ENCODE measurements at regions not wholly inside any gene's neighbourhood (a gene's known extent, or its start where the extent isn't known, plus 50 kb on each side); places are given as distances from the start of the nearest gene placed in this dataset.

DNA sequence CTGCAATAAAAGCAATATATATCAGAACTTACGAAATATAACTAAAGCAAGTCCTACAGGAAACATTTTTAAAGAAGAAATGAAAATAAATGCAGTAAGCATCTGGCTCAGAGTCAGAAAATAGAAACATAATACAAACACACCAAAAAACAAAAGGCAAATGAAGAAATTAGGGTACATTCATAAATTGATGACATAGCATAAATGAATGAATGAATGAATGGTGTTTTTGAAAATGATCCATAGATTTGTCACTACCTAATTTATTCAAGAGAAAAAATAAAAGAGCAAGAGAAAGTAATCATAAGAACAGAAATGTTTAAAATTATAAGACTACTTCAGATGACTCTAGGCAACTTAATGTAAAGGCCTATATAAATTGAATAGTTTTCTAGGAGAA lies 226.1 kb upstream of the CDH20 start (continued):
- TF ChIP-seq, protein P1, sequence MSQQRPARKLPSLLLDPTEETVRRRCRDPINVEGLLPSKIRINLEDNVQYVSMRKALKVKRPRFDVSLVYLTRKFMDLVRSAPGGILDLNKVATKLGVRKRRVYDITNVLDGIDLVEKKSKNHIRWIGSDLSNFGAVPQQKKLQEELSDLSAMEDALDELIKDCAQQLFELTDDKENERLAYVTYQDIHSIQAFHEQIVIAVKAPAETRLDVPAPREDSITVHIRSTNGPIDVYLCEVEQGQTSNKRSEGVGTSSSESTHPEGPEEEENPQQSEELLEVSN (IDR thresholded peaks at IDR 0.05; ENCODE audit: borderline replicate concordance in 1 of 2, extremely low read depth in 1 of 2, insufficient read depth in 1 of 2, insufficient read length in 1 of 2, low read depth in 1 of 2, low read length in 1 of 2, poor library complexity in 1 of 2, severe bottlenecking in 1 of 2): no peak
- TF ChIP-seq MAFF (IDR thresholded peaks at IDR 0.05; ENCODE audit: low read length): peak; percentile 70
- no peak for TF ChIP-seq PHF8 (IDR thresholded peaks at IDR 0.05; ENCODE audit: borderline replicate concordance, low read length)
- TF ChIP-seq MAFK (IDR thresholded peaks at IDR 0.05; ENCODE audit: low read length): peak; percentile 80
- no peak for TF ChIP-seq ELF4 (CRISPR knock-in tag; IDR thresholded peaks at IDR 0.05)

DNA sequence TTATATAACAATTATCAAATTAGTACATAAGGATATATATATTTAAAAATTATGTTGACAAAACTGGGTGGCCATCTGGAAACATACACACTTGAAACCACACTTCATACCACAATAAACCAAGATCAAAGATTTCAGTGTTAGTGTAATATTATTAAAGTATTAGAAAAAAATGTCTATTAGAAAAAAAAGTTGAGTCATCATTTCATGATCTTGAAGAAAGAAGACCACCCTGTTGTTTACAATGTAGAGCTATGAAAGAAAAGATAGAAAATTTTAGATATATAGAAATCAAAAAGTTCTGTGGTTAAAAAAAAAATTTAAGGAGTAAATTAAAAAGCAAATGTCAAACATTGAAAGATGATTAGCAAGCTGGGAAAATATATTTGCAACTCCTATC lies 224.5 kb upstream of the CDH20 start:
- Histone ChIP-seq H3K4me2 (ENCODE audit: insufficient read depth, low read length) (no peak overlapping the region), H3K4me3 (no peak overlapping the region), H2AFZ (ENCODE audit: low read depth, low read length) (no peak overlapping the region), H3K36me3 (ENCODE audit: control insufficient read depth, insufficient read depth, low read length) (no peaks in the 10 kb centered on the region), H3K4me1 (replicated peaks in 1 of 2; ENCODE audit: control insufficient read depth in 2 of 2, insufficient read depth in 2 of 2, low read length in 2 of 2) (no peaks in the 10 kb centered on the region), H3K9me3 (replicated peaks; ENCODE audit: control insufficient read depth, insufficient read depth, low read depth, low read length) (0 out of 2 replicates have a peak, but pooled peaks cover 2% of the 10 kb centered on the region), H3K9me1 (ENCODE audit: control insufficient read depth, insufficient read depth, low read length) (no peaks in the 10 kb centered on the region), H4K20me1 (replicated peaks; ENCODE audit: control insufficient read depth, insufficient read depth, low read length) (no peaks in the 10 kb centered on the region), H3K27ac (ENCODE audit: extremely low read depth, low read depth, low read length) (no peak overlapping the region), H3K9ac (ENCODE audit: insufficient read depth in 1 of 2, low read depth in 2 of 2, low read length in 2 of 2) (no peak overlapping the region), H3K79me2 (ENCODE audit: control insufficient read depth, insufficient read depth, low read length) (no peaks in the 10 kb centered on the region), H3K27me3 (ENCODE audit: control insufficient read depth in 2 of 2, insufficient read depth in 2 of 2, low read length in 2 of 2) (no peaks in the 10 kb centered on the region)
- POLR2A ChIA-PET: no interaction called here
- TF ChIP-seq, protein P2, sequence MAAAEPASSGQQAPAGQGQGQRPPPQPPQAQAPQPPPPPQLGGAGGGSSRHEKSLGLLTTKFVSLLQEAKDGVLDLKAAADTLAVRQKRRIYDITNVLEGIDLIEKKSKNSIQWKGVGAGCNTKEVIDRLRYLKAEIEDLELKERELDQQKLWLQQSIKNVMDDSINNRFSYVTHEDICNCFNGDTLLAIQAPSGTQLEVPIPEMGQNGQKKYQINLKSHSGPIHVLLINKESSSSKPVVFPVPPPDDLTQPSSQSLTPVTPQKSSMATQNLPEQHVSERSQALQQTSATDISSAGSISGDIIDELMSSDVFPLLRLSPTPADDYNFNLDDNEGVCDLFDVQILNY (CRISPR knock-in tag; IDR thresholded peaks at IDR 0.05): no peak
- peak; percentile 58 for TF ChIP-seq ZNF316 (IDR thresholded peaks at IDR 0.05)
- TF ChIP-seq C11orf30 (IDR thresholded peaks at IDR 0.05; ENCODE audit: low read depth): 0 out of 2 replicates have a peak, but pooled peaks have one; percentile 18
- FAIRE-seq (no peak), ATAC-seq (no peak), DNase-seq (ENCODE audit: extremely low read depth in 1 of 4, low spot score in 3 of 4) (no peak)
- in situ Hi-C loops (cut with MboI) (no loop called here), intact Hi-C loops (cut with micrococcal nuclease) (no loop called here)
- CTCF ChIA-PET (ENCODE audit: low intra/inter-chr PET ratio): no interaction called here
- no TSS peak for BruUV-seq (replicated peaks)
